Tibial nerve (tissue), 4 donors: ENCODE measurements at regions not wholly inside any gene's neighbourhood (a gene's known extent, or its start where the extent isn't known, plus 50 kb on each side); places are given as distances from the start of the nearest gene placed in this dataset.

Experiments used
- DNase-seq, 2 donors: peaks; one replicate each; pipeline ENCODE4 v3.0.0-alpha.2; 2019; ENCODE audit warnings: low spot score in 2 of 2
- H3K27ac ChIP-seq, 4 donors: fragments of 200-600 bp; sonication (generic) in 3 of 4; one replicate each; pipeline ENCODE4 v1.5.1; 2017 to 2019; ENCODE audit warnings: mild to moderate bottlenecking in 1 of 4
- H3K27me3 ChIP-seq, 2 donors: fragments of 200-600 bp; sonication (generic) in 1 of 2; one replicate each; pipeline versions ENCODE4 v1.5.1 to v1.6.0; 2017 to 2019
- H3K36me3 ChIP-seq, 3 donors: fragments of 200-600 bp; sonication (generic); one replicate each; pipeline ENCODE4 v1.5.1; 2018 to 2019
- H3K4me1 ChIP-seq, 4 donors: fragments of 200-600 bp; sonication (generic) in 3 of 4; one replicate each; pipeline ENCODE4 v1.5.1; 2017 to 2019
- H3K4me3 ChIP-seq, 4 donors: fragments of 200-600 bp; sonication (generic) in 3 of 4; one replicate each; pipeline ENCODE4 v1.5.1; 2017 to 2019; ENCODE audit warnings: mild to moderate bottlenecking in 1 of 4, moderate library complexity in 1 of 4
- H3K9me3 ChIP-seq, 4 donors: fragments of 200-600 bp; sonication (generic) in 3 of 4; one replicate each; pipeline ENCODE4 v1.5.1; 2017 to 2019
- CTCF ChIP-seq, 5 experiments: fragments of 200-600 bp in 3 of 5; fragments of 450-650 bp in 2 of 5; sonication (generic) in 3 of 5; IDR thresholded peaks; one replicate each; pipeline ENCODE4 v1.5.1; 2016 to 2019; ENCODE audit warnings: antibody characterized with exemption in 5 of 5, mild to moderate bottlenecking in 3 of 5, moderate library complexity in 2 of 5
- EP300 ChIP-seq, 2 donors: sonication (generic); formaldehyde crosslinking; IDR thresholded peaks; one replicate each; pipeline ENCODE4 v1.6.1; 2017; ENCODE audit warnings: antibody characterized with exemption in 2 of 2, mild to moderate bottlenecking in 1 of 2
- POLR2A ChIP-seq, 2 donors: fragments of 450-650 bp; IDR thresholded peaks; one replicate each; pipeline ENCODE4 v1.6.1; 2017; ENCODE audit warnings: antibody characterized with exemption in 2 of 2, mild to moderate bottlenecking in 2 of 2, moderate library complexity in 2 of 2
- WGBS, 2 donors: methylation state at CpG; one replicate each; pipeline ENCODE4 v1.1.5; 2018; 5-methylcytosine and 5-hydroxymethylcytosine counted together

DNA sequence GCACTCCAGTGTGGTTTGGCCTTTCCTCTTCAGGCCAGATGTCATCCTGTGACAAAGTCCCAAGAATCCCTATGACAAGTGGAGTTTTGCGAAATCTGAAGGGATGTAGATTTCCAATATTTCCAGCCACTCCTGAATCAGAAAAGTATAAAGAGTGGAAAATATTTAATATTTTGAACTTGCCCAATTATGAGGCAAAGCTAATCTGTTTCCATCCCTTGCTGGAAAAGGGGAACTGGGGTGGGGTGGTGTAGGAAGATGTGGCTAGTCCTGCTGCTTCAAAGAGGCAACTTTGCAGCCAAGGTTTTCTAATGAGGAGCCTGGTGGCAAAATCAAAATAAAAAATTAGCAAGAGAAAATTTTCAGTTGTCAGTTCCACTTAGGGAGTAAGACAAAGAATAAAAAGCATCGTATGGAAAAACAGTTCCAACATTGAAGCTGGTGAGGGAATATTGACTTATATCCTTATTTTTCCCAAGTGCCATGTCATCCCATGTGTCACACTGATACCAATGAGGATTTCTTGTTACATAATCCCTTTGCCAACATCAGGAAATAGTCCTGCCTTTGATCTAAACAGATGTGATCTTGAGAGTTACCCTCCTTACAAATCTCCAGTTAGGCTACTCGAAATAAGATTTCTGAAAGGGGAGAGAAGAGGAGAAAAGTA lies 480.0 kb upstream of the JARID2 start:
- 89% methylated on average over 3 of the region's 3 CpGs for WGBS, 2 donors
- no peak overlapping the region for H3K27ac ChIP-seq
- H3K36me3 ChIP-seq = no peaks in the 10 kb centered on the region
- no peaks in the 10 kb centered on the region for H3K27me3 ChIP-seq
- no peaks in the 10 kb centered on the region for H3K9me3 ChIP-seq
- H3K4me1 ChIP-seq = peaks cover 0 to 3% (median 0%) of the 10 kb centered on the region in 4 donors
- no peak overlapping the region for H3K4me3 ChIP-seq
- no peak for DNase-seq
- TF ChIP-seq EP300 (IDR thresholded peaks at IDR 0.05) (no peak), POLR2A (IDR thresholded peaks at IDR 0.05) (no peak), CTCF (IDR thresholded peaks at IDR 0.05) (no peak)

- no peaks in the 10 kb centered on the region for H3K9me3 ChIP-seq
- H3K4me1 ChIP-seq = peaks cover 0 to 3% (median 0%) of the 10 kb centered on the region in 4 donors
- TF ChIP-seq CTCF (IDR thresholded peaks at IDR 0.05) (no peak), EP300 (IDR thresholded peaks at IDR 0.05) (no peak), POLR2A (IDR thresholded peaks at IDR 0.05) (no peak)
- no peaks in the 10 kb centered on the region for H3K27me3 ChIP-seq
- no peak for DNase-seq
- H3K4me3 ChIP-seq = no peak overlapping the region
- WGBS, 2 donors = 93 to 95% methylated on average over 8 of the region's 8 CpGs
- no peak overlapping the region for H3K27ac ChIP-seq
- no peaks in the 10 kb centered on the region for H3K36me3 ChIP-seq
Observed at GRCh38 chr6:14766391-14766994, 479.4 kb upstream of the JARID2 start.

- DNase-seq = no peak
- TF ChIP-seq EP300 (IDR thresholded peaks at IDR 0.05) (no peak), POLR2A (IDR thresholded peaks at IDR 0.05) (no peak), CTCF (IDR thresholded peaks at IDR 0.05) (no peak)
- 35 to 45% methylated on average over 5 of the region's 5 CpGs for WGBS, 2 donors
- no peak overlapping the region for H3K4me3 ChIP-seq
- no peaks in the 10 kb centered on the region for H3K9me3 ChIP-seq
- no peak overlapping the region for H3K27ac ChIP-seq
- peaks cover 0 to 3% (median 0%) of the 10 kb centered on the region in 4 donors for H3K4me1 ChIP-seq
- H3K36me3 ChIP-seq = no peaks in the 10 kb centered on the region
- H3K27me3 ChIP-seq = no peaks in the 10 kb centered on the region
Observed at GRCh38 chr6:14767226-14767625, 478.6 kb upstream of the JARID2 start.

- TF ChIP-seq CTCF (IDR thresholded peaks at IDR 0.05) (no peak), EP300 (IDR thresholded peaks at IDR 0.05) (no peak), POLR2A (IDR thresholded peaks at IDR 0.05) (no peak)
- DNase-seq = no peak
- Histone ChIP-seq H3K27me3 (no peaks in the 10 kb centered on the region), H3K4me3 (no peak overlapping the region), H3K9me3 (no peaks in the 10 kb centered on the region), H3K4me1 (peaks cover 0 to 3% (median 0%) of the 10 kb centered on the region in 4 donors), H3K27ac (no peak overlapping the region), H3K36me3 (no peaks in the 10 kb centered on the region)
- 89 to 96% methylated on average over 3 of the region's 3 CpGs for WGBS, 2 donors
Observed at GRCh38 chr6:14770040-14770439, 475.8 kb upstream of the JARID2 start.

DNA sequence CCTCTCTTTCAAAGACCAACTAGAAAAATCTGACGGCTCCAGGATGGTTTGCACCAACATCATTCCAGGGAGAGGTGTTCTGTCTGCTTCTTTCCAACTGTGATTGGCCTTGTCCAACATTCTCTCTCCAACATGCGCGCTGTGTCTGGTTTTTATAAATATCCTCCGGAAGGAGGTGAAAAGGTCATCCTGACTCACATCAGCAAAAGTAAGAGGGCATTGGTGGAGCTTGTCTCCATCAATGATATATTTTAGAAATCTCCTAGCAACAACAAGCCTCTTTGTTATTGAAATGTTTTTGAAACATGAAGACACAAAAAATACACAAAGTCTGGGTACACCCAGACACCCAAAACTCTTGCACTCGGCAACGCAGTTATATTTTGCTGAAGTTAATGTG lies 475.3 kb upstream of the JARID2 start:
- no peaks in the 10 kb centered on the region for H3K27me3 ChIP-seq
- H3K4me3 ChIP-seq = no peak overlapping the region
- H3K4me1 ChIP-seq = peaks cover 0 to 3% (median 0%) of the 10 kb centered on the region in 4 donors
- no peaks in the 10 kb centered on the region for H3K36me3 ChIP-seq
- DNase-seq = no peak
- peaks cover 0 to under 1% (median 0%) of the 10 kb centered on the region in 4 donors for H3K9me3 ChIP-seq
- 43 to 45% methylated on average over 6 of the region's 6 CpGs for WGBS, 2 donors
- no peak overlapping the region for H3K27ac ChIP-seq
- TF ChIP-seq EP300 (IDR thresholded peaks at IDR 0.05) (no peak), CTCF (IDR thresholded peaks at IDR 0.05) (no peak)
